Activated naive CD4-positive, alpha-beta T cell treated with anti-CD3 and anti-CD28 coated beads, Interleukin-2, amount 50 U/mL, for 72 hours (primary cell): ENCODE measurements at regions not wholly inside any gene's neighbourhood (a gene's known extent, or its start where the extent isn't known, plus 50 kb on each side); places are given as distances from the start of the nearest gene placed in this dataset.

ENCODE experiments used
- ATAC-seq, 2 donors: fragments of 150-1000 bp; cut with Tn5 transposase; 2 replicates each; pipeline ENCODE4 v1.10.0; 2021; ENCODE audit warnings: mild to moderate bottlenecking in 2 of 2, moderate library complexity in 2 of 2
- DNase-seq, 2 donors: peaks; one replicate each; pipeline ENCODE4 v3.0.0; 2021 to 2022; ENCODE audit warnings: low spot score in 2 of 2
- H3K27ac Mint-ChIP-seq, 2 donors: one replicate each; pipeline ENCODE4 v1.8.0; 2022; ENCODE audit warnings: mild to moderate bottlenecking in 2 of 2, mixed read lengths in 2 of 2
- H3K36me3 Mint-ChIP-seq, 2 donors: one replicate each; pipeline ENCODE4 v1.8.0; 2022; ENCODE audit warnings: mixed read lengths in 2 of 2
- H3K9me3 Mint-ChIP-seq, 2 donors: one replicate each; pipeline ENCODE4 v1.8.0; 2022; ENCODE audit warnings: mixed read lengths in 2 of 2

GRCh38 chr14:51529736-51530135 lies 122.0 kb upstream of the FRMD6 start:
- Mint-ChIP-seq H3K36me3 (no peaks in the 10 kb centered on the region), H3K9me3 (no peaks in the 10 kb centered on the region), H3K27ac (no peak overlapping the region)
- DNase-seq (no peak), ATAC-seq (no peak)

DNA sequence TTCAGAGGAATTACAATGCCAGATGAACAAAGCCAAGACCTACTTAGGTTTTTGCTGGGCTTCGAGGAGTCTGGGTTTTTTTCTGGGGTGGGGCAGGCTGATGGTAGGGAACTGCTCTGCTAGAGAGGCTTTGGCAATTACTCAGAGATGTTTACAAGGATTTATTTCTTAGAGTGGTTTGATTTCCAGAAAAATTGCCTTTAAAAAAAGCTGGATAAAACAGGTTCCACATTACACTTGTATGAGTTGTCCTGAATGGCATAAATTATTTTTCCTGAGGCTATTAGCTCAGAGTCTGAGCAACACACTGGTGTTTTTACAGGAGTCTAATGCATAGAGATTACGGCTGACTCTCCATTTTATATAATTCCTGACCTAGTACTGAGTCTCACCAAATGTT lies 118.5 kb upstream of the FRMD6 start:
- Mint-ChIP-seq H3K36me3 (no peaks in the 10 kb centered on the region), H3K9me3 (no peaks in the 10 kb centered on the region), H3K27ac (no peak overlapping the region)
- ATAC-seq = no peak
- DNase-seq = no peak

DNA sequence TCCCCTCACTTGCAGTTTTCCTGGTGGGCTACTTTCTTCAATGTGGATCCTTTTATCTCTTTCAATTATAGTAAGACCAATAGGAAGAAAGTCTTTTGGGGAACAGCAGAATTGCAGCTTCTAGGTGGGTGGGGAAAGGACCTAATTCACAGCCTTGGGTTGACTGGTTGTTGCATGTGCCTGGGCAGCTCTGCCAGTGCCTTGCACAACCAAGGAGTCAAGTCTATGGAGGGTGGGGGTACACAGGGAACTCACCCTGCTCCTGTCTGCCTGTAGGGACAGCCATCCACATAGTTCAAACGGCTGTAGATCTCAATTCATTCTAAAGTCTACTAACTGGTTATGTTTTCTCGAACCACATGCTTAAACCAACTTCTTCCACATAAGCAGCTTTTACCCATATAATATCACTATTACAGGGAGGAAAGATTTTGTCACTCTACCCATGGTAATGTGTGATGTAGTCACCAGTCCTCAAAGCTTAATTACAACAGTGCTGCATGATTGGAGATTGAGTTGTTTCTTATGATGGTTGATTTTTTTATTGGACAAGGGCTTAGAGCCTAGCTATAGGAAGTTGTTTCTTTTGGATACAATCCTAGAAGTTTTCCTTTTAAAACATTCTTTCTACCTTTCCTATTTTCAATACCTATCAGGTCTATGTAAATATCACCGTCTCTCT lies 117.7 kb upstream of the FRMD6 start:
- no peak for DNase-seq
- no peaks in the 10 kb centered on the region for H3K36me3 Mint-ChIP-seq
- H3K27ac Mint-ChIP-seq = no peak overlapping the region
- H3K9me3 Mint-ChIP-seq = peaks cover 0 to under 1% of the 10 kb centered on the region in 2 donors
- ATAC-seq = no peak

DNA sequence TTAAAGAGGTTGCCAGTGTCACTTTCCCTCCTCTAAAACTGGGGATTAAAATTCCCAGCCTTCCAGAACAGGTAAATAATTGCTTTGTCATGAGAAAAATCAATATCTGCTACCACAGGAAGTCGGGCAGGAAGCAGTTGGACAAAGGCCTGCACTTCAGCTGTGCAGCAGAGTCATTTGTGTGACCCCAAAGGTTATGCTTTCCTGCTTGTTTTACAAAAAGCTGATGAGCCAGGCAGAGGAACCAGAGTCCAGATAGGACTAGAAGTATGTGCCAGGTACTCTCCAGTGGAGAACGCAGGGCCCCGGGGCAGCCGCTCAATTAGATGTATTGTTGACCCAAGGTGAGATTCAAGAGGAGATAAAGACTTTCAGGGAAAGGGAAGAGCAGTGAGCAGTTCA lies 117.1 kb upstream of the FRMD6 start:
- ATAC-seq (no peak), DNase-seq (no peak)
- Mint-ChIP-seq H3K36me3 (no peaks in the 10 kb centered on the region), H3K27ac (no peak overlapping the region), H3K9me3 (peaks cover 0 to 3% of the 10 kb centered on the region in 2 donors)

DNA sequence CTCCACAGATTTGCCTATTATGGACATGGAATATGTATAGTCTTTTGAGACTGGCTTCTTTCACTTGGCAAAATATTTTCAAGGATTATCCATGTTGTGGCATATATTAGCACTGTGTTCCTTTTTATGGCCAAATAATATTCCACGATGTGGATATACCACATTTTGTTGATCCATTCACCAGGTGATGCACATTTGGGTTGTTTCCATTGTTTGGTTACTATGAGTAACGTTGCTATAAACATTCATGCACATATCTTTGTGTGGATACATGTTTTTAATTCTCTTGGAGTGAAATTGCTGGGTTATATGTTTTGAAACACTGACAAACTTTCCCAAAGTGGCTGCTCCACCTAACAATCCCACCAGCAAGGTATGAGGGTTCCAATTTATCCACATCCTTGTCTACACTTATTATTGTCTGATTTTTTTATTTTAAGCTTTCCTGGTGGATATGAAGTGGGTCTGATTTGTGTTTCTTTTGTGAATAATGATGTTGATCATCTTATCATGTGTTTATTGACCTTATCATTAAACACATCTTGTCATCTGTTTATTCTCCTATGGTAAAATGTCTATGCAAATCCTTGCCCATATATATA lies 116.2 kb upstream of the FRMD6 start:
- no peaks in the 10 kb centered on the region for H3K36me3 Mint-ChIP-seq
- peaks cover 0 to 3% of the 10 kb centered on the region in 2 donors for H3K9me3 Mint-ChIP-seq
- DNase-seq = no peak
- no peak for ATAC-seq
- H3K27ac Mint-ChIP-seq = no peak overlapping the region

- H3K36me3 Mint-ChIP-seq = no peaks in the 10 kb centered on the region
- no peak overlapping the region for H3K27ac Mint-ChIP-seq
- H3K9me3 Mint-ChIP-seq = peaks cover 0 to 3% of the 10 kb centered on the region in 2 donors
- ATAC-seq = no peak
- no peak for DNase-seq
Measured at GRCh38 chr14:51538973-51539372, 112.7 kb upstream of the FRMD6 start.

GRCh38 chr14:51539571-51540037 lies 112.1 kb upstream of the FRMD6 start:
- no peak for ATAC-seq
- Mint-ChIP-seq H3K36me3 (no peaks in the 10 kb centered on the region), H3K9me3 (peaks cover 0 to 3% of the 10 kb centered on the region in 2 donors), H3K27ac (no peak overlapping the region)
- no peak for DNase-seq

DNA sequence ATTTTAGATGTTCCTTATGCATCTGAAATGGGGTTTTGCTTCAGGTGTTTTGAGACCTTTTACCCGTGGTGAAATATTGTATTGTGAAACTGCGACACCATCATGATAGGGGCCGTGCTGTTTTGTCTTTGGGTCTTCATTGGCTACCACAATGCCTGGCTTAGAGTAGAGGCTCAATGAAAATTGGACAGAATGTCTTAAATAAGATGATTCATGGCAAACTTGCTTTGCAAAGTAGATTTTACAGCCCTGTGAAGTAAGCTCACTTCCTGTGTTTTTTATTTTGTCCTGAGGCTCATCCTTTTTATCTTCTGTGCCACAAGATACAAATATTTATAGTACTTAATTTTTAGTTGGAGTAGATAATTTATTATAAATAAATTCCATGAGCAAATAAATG lies 111.3 kb upstream of the FRMD6 start:
- DNase-seq (no peak), ATAC-seq (no peak)
- peaks cover 0 to 3% of the 10 kb centered on the region in 2 donors for H3K9me3 Mint-ChIP-seq
- no peak overlapping the region for H3K27ac Mint-ChIP-seq
- no peaks in the 10 kb centered on the region for H3K36me3 Mint-ChIP-seq

DNA sequence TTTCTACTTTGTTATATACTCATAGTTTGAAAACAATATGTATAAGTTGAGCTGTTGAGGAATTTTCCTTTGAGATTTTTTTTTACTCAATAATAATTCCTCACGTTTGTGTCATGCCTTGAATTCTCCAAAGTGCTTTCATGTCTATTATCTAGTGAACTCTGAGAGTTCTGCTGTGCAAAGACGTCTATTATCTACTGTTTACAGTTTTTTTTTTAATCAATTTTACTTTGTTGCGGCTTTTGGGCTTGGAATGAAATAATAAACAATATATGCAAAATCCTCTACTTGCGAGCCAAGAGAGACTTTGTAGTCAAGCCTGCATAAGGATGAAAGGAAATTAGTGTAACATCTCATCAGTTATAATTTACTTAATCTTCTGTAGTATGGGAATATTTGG lies 107.2 kb upstream of the FRMD6 start:
- no peak overlapping the region for H3K27ac Mint-ChIP-seq
- H3K9me3 Mint-ChIP-seq = no peaks in the 10 kb centered on the region
- DNase-seq (no peak), ATAC-seq (no peak)
- no peaks in the 10 kb centered on the region for H3K36me3 Mint-ChIP-seq

DNA sequence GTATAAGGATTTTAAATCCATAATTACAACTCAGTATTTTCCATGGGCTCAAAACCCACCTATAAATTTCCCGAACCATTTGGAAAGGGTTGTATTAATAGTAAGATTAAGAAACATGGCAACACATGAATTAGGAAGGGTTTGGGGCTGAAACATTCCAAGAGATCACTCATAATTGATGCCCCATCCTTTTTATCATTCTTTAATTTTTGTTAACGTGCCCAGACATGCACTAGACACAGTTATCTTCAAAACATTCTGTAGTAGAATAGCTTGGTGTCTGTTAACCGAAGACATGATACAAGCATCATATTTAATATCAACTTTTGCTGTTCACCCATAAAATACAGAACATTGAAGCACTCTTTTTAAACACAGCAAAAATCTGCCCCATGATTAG lies 106.8 kb upstream of the FRMD6 start:
- H3K27ac Mint-ChIP-seq = no peak overlapping the region
- H3K36me3 Mint-ChIP-seq = no peaks in the 10 kb centered on the region
- no peak for DNase-seq
- ATAC-seq = no peak
- H3K9me3 Mint-ChIP-seq = no peaks in the 10 kb centered on the region

DNA sequence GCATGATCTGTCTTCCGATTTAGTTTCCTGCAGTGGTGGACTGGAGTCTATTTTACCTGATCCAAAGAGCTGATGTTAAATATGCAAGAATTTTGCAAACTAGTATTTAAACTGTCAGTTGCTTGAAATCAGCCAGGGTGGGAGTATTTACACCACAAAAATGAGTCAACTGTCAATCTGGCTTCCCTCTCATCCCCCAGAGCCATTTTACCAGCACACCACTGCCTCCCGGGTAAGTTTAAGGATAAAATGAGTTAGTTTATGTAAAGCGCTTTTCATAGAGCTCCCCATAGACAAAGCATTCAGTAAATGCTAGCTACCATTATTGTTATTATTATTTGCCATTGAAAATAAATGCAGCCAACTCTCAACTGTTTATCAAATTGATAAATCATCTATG lies 106.3 kb upstream of the FRMD6 start:
- Mint-ChIP-seq H3K9me3 (no peaks in the 10 kb centered on the region), H3K27ac (no peak overlapping the region), H3K36me3 (no peaks in the 10 kb centered on the region)
- DNase-seq (no peak), ATAC-seq (no peak)

DNA sequence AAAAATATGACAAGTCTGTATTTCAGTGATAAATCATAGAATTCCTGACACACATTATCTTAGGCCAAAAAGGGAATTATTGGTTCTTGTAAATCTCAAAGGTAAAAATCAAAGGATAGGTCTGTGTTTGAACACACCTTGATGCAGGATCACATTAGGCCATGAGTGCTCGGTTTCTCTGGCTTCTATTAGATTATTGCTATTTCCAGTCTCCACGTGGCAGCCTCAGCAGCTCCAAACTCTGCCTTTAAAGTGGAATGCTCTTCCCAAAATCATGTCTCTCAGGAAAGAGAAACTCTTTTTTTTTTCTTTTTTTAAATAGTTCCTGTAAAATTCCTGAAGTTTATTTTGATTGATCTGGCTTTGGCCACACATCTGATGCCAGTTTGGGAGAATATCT lies 105.6 kb upstream of the FRMD6 start:
- H3K9me3 Mint-ChIP-seq = no peaks in the 10 kb centered on the region
- no peak overlapping the region for H3K27ac Mint-ChIP-seq
- no peak for ATAC-seq
- DNase-seq = no peak
- H3K36me3 Mint-ChIP-seq = no peaks in the 10 kb centered on the region

GRCh38 chr14:51546603-51547258 lies 105.0 kb upstream of the FRMD6 start:
- ATAC-seq (no peak), DNase-seq (no peak)
- Mint-ChIP-seq H3K9me3 (no peaks in the 10 kb centered on the region), H3K36me3 (no peaks in the 10 kb centered on the region), H3K27ac (no peak overlapping the region)

- DNase-seq (no peak), ATAC-seq (no peak)
- no peaks in the 10 kb centered on the region for H3K36me3 Mint-ChIP-seq
- no peak overlapping the region for H3K27ac Mint-ChIP-seq
- H3K9me3 Mint-ChIP-seq = no peaks in the 10 kb centered on the region
Measured at GRCh38 chr14:51547260-51547659, 104.5 kb upstream of the FRMD6 start.

DNA sequence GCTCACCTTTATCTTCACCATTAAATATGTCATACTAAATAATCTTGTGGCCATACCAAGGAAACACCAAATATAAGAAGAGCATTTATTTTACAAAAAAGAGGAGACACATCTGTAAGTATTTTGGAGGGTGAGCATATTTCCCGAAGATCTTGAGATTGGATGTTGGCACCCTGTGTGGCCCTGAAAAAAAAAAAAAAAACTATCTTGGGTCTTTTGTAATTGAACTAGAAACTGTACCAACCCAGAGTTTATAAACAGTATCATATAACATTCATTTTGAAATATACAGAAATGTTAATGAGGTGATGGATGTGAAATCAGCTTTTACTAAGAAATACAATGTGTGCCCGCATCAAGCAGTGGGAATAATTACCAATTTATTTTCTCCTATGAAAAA lies 104.0 kb upstream of the FRMD6 start:
- Mint-ChIP-seq H3K36me3 (no peaks in the 10 kb centered on the region), H3K27ac (no peak overlapping the region), H3K9me3 (no peaks in the 10 kb centered on the region)

DNA sequence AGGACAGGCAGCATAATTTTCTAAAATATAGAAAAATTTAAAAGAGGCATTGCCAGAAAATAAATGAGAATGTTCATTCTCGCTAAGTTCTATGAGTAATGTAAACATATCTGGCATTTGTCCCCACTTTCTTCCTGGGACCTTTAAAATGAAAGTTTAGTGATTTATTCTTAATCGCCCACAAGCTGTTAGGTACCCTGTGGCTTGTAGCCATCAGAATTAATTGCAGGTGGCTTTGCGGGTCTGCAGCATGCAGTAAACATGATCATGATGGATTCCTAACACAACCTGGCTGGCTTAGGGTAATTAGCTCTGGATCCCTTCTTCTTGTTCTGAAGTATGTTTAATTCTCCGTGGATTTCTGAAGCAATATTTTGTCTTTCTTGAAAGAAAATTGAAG lies 103.5 kb upstream of the FRMD6 start:
- ATAC-seq = no peak
- Mint-ChIP-seq H3K27ac (no peak overlapping the region), H3K9me3 (no peaks in the 10 kb centered on the region), H3K36me3 (no peaks in the 10 kb centered on the region)
- DNase-seq = no peak

More for the DNA sequence above, 104.0 kb upstream of the FRMD6 start:
- DNase-seq (no peak), ATAC-seq (no peak)

- no peaks in the 10 kb centered on the region for H3K9me3 Mint-ChIP-seq
- H3K36me3 Mint-ChIP-seq = no peaks in the 10 kb centered on the region
- H3K27ac Mint-ChIP-seq = no peak overlapping the region
- no peak for DNase-seq
- no peak for ATAC-seq
Measured at GRCh38 chr14:51550636-51551035, 101.1 kb upstream of the FRMD6 start.

DNA sequence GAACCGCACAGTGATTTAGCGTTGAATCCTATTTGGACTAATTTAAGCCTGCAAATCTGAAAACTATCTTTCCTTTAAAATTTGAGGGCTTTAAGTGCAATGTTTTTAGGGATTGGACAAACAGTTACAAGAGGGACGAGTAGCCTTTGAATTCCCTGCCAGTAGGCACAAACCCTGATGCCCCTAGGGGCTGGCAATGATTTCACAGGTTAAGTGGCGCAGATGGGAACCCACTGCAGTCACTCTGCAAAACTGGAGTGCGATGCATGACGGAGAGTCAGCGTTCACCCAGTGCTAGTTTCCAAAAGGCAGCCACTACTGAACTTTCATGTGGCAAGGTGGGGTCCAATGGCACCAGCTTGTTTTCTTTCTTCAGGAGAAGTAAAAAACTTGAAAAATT lies 99.4 kb upstream of the FRMD6 start:
- H3K36me3 Mint-ChIP-seq = no peaks in the 10 kb centered on the region
- H3K9me3 Mint-ChIP-seq = no peaks in the 10 kb centered on the region
- no peak overlapping the region for H3K27ac Mint-ChIP-seq
- DNase-seq (no peak), ATAC-seq (no peak)
